Head of caudate nucleus (tissue), 42 donors: ENCODE measurements at regions not wholly inside any gene's neighbourhood (a gene's known extent, or its start where the extent isn't known, plus 50 kb on each side); places are given as distances from the start of the nearest gene placed in this dataset.

Experiments
- DNase-seq, 42 donors: peaks; one replicate each; pipeline versions ENCODE4 v3.0.0 to v3.0.0-alpha.2; 2020 to 2021; ENCODE audit warnings: mixed read lengths in 7 of 42
- intact Hi-C: fragments of 100-400 bp; cut with DNase I; formaldehyde crosslinking; loops from one replicate; pipeline ENCODE4 v1.15.0; 2022

DNA sequence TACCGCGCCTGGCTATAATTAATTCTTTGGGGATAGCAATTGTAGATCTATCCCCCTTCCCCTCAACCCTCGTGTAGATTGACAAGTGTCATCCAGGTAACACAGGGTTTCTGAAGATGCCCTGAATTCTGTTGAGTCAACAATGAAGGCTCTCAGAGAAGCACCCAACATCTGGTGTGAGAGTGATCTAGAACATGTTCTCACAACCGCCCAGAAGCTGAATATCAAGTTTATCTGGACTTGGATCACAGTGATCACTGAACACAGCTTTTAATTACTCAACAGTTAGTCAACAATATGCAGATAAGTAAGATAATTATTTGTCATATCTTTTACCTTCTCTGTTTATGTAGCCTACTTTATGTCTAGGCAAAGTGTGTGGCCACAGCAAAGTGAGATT, 204.2 kb upstream of the RGMB start:
- intact Hi-C loops = no loop called here
- no peak for DNase-seq

DNA sequence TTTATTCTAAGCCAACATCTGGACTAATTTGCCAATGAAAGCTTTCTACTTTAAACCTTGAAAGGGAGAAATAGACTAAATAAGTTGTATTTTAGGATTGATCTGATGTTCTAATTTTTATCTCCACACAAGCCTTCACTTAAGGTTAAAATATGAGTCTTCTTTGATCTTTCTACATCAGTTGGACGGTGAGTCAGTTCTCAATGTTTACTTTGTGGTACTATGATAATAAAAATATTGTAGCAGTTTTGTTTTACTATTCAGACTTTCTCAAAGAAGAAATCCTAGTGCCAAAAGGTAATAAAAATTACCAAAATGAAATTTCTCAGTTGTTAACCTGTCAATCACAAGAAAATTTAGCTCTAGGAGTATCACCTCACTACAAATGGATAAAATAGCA, 203.5 kb upstream of the RGMB start:
- DNase-seq = no peak
- intact Hi-C loops = no loop called here

DNA sequence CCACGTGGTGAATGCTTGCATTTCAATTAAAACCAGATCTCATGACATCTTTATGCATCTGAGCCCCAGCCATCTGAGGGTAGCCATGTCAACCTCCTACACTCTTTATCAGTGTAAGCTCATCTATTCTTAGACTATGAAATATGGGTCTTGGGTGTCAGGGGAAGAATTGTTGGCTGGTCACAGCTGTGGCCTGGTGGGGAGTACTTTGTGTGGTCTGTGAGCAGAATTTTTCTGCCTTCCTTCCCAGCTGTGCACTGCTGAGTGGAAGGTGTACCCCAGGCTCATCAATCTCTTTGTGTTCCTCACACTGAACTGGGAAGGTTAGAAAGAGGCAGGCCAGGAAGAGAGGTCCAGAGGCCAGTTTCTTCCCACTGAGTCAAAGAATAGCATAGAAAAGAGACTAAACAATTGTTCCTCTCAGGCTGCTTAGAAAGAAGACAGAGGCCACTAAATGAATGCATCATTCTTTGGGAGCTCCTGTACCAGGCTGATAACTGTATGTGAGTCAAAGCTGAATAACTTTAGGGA, 202.7 kb upstream of the RGMB start:
- no peak for DNase-seq
- intact Hi-C loops = no loop called here

DNA sequence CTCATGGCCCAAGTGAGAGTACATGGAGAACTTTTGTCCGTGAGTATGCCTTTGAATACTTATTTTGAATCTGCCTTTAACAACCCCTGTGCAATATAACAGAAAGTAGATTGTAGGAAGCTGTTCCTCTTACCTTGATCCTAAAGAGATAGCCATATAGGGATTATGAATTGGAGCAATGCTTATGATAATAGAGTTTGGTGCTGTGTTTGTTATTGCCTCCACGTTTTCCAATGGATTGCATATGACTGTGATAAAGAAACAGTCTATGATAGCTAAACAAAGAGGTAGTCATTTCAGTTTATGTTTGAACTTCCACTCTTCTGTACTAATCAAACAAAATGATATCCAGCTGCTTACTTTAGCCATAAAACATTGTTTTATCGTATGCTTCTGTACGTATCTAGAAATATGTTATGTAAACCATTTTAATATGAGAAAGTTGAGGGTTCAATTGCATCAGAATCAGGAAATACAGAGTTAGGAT, 199.6 kb upstream of the RGMB start:
- no peak for DNase-seq

DNA sequence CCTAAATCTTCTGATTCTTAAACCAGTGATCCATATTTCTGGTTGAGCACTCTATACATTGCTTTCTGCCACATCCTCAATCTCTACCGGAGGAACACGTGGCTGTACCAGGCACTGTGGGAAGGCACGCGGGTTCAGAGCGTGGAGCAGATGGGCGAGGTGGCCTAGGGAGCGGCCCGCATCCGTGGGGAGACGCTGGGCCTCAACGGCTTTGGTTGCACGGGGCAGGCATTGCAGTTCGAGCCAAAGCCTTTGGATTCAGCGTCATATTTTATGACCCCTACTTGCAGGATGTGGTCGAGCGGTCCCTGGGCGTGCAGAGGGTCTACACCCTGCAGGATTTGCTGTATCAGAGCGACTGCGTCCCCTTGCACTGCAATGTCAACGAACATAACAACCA, 197.2 kb upstream of the RGMB start:
- DNase-seq = no peak
- intact Hi-C loops = no loop called here

More for the DNA sequence above, 199.6 kb upstream of the RGMB start:
- intact Hi-C loops = no loop called here

DNA sequence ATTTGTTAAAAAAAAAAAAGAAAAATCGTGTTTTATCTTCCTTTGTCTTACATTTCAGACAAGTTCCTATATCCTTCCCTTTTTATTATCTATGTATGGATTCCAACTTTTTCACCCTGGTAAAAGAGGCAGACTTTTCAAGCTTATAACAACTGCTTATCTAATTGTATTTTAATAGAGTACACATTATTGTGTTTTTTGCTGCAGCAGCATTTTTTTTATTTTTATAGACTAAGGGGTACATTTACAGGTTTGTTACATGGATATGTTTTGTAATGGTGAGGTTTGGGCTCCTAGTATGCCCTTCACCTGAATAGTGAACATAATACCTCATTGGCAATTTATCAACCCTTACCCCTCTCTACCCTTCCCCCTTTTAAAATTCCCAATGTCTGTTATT, 195.0 kb upstream of the RGMB start:
- no peak for DNase-seq
- intact Hi-C loops = no loop called here

DNA sequence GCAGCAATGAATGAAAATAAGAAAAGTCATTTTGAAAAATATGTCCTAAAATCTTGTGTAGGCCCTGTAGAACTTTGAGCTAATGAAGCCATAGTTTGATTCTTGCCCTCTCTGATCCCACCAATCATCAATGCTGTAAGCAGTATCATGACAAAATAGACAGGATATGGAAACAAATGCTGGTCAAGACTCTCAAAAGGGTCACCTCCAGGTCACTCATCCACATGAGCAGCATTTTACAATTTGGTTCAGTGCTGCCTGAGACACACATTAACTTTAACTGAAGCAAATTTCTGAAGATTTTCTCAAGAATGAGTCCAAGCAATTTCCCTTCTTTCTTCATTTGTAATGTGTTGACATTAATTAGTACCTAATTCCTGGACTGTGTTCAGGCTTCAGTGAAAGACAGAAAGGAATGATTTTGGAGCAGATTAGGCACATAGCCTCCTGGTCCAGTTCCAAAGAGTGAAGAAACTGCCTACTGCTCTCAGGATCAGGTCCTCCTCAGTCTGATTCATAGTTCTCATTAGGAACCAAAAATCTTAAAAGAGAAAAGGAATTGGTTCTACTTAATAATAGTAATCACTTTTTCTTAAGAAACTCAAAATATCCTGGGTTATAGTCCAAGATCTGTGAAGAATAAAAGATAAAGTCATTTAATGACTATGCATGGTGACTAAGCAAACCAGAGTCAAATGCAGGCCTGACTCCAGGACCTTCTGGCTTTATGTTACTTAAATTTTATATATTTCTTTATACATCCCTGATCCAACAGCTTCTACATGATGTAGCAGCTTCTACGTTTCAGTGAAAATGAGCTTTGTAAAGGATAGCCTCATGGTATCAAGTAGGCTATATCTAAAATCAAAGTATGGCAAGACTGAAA, 192.1 kb upstream of the RGMB start:
- DNase-seq = peak in 2 of 42 donors; percentile 12 to 45
- intact Hi-C loops = no loop called here

DNA sequence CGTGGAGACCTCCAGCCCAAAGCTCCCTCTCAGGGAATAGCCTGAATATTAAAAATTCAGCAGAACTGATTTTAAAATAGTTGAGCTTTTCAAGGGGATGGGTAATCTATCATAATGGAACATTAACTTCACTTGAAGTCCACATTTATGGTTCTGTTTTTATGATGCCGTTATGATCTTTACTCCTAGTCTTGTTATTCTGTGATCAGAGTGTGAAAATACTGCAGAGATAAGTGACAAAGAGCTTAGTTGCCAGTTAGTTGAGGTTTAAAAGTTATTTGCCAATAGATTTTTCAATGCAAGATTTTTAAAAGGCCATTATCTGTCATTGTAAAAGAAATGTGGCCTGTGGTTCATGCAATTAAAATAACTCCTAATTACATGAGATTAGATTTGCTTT, 189.9 kb upstream of the RGMB start:
- intact Hi-C loops = no loop called here
- no peak for DNase-seq

DNA sequence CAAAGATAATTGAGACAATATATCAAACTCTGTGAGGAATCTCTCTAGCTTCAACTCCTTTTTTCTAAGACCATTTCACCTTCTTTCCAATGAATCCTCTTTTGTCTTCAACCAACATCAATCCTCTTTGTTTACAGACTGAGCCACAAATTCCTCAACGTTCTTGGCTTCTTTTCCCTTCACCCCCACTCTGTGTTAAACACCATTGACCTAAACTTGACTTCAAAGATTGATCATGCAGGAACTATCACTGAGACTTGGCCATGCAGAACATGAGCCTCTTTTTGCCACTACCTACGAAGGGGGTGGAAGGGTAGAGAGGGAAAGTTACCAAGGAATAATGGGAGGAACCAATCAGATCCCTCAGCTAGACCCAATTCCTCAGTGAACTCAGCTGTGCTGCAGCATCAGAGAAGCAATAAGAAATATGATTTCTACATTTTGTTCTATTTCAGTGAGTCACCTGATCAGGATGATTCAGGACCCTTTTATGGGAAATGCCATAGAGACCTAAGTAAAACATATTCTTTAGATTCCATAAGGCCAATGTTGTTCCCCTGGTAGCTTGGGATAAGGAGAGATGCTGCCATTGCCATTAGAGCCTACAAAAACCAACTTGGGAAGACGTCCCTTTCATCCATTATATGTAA, 187.7 kb upstream of the RGMB start:
- DNase-seq = no peak
- intact Hi-C loops = no loop called here

DNA sequence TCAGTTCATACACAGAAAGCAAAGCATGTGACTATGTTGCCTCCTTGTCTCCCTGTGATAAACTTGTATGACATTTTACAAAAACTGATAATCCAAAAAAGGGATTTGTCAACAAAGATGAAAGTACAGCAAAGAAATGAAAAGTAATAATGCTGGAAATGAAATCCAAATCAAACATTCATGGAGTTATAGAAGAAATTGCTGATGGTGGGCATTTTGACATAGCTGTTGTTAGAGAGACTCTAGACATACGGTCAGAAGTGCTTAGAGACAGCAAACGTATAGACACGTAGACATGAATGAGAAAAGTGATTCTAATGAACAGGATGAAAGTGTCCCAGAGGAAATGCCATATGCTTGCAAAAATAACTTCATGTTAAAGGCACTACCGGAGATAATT, 186.9 kb upstream of the RGMB start:
- intact Hi-C loops = no loop called here

DNA sequence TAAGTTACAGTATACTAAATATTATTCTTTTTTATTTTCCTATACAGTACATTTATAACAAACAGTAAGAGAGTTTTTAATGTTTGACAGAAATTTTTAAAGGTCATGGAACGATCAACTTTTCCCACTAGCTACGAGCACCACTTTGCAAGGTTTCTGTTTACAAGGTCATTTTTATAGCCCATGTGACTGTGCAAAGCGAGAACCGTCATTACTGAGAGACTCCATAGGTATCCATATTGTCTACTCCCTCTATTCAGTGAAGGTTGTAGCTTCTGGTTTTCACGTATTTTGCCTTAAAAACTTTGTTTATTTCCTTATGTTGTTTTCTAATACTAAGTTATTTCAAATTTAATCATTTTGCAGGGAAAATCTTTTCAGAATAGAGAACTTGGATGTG, 186.3 kb upstream of the RGMB start:
- intact Hi-C loops = no loop called here
- DNase-seq = no peak

More for the DNA sequence above, 186.9 kb upstream of the RGMB start:
- DNase-seq = no peak

DNA sequence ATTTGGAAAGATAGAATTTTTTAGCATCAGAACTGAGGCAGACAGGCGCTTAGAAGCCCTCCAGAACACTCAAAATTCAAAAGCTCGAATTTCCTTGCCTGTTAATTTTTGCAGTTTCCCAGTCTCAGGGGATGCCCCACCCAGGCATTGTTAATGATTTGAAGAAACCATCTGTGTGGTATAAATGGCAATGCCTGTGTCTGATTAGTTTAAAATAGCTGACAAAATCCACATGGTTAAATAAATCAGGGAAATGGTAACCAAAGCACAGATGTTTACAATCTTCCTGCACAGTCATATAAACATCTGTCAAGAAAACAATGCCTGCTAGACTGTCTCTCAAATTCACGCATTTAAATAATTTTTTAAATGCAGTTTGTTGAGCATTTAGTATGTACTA, 185.2 kb upstream of the RGMB start:
- intact Hi-C loops = no loop called here
- no peak for DNase-seq

DNA sequence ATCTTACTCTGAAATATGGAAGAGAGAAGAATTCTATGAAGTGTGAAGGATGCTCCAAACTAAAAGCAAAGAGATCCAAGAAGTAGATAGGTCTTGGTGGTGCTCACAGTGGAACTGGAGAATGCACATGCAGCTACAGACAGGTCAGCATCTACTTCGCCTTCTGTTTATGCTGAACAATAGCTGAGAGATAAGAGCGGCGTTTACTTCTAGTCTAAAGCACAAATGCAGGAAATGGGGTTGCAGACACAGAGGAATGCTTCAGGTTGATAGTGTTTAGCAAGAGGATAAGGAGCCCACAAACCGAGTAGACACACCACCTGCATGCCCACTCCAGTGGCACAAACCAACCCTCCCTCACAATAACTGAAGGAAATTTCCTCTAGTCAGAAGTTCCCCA, 180.0 kb upstream of the RGMB start:
- intact Hi-C loops = no loop called here
- DNase-seq = no peak

DNA sequence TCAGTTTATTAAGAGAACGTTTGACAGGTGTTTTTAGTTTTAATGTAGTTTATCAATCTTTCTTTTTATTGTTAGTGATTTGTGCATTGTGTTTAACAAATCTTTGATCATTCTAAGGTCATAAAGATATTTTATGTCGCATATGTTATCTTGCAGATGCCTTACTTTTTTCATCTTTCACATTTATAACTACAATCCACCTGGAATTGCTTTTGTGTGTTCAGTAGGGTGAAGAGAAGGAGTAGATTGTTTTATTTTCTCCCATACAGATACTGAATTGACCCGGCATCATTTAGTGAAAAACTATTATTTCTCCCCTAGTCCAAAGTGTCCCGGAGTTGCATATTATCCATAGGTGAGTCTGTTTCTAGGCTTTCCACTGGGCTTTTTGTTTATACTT, 179.4 kb upstream of the RGMB start:
- no peak for DNase-seq
- intact Hi-C loops = no loop called here

DNA sequence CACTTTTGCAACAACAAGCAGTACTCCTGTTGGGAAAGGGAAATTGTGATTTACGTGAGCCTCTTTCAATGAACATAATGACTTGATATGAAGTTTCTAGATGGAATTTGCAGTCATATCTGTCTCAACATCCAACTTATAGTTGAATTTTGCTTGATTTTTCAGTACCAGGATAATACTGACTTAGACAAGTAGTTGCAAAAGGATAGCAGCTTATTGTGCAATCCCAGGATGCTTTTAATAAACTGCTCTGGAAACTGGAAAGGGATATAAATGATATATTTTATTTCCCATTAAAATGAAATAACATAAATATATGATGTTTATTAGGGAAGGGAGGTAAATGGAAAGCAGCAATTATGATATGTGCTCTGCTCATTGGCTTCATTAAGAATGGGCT, 174.4 kb upstream of the RGMB start:
- DNase-seq = no peak
- intact Hi-C loops = no loop called here

DNA sequence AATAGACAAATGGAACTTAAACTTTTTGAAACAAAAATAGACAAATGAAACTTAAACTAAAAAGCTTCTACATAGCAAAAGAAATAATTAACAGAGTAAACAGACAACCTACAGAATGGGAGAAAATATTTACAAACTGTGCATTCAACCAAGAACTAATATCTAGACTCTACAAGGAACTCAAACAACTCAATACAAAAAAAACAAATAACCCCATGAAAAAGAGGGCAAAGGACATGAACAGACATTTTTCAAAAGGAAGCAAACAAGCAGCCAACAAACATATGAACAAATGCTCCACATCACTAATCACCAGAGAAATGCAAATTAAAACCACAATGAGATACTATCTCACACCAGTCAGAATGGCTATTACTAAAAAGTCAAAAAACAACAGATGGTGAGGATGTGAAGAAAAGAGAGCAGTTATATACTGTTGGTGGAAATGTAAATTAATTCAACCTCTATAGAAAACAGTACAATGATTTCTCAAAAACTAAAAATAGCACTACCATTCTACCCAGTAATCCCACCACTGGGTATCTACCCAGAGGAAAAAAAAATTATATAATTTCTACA, 170.8 kb upstream of the RGMB start:
- DNase-seq = no peak
- intact Hi-C loops = no loop called here

DNA sequence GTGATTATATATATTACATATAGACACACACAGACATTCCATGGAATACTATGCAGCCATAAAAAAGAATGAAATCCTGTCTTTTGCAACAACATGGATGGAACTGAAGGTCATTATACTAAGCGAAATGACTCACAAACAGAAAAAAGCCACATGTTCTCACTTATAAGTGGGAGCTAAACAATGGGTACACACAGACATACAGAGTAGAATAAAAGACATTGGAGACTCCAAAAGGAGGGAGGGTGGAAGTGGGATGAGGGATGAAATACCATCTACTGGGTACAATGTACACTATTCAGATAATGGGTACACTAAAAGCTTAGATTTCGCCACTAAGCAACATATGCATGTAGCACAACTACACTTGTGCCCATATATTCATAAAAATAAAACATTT, 170.0 kb upstream of the RGMB start:
- intact Hi-C loops = no loop called here
- DNase-seq = no peak

DNA sequence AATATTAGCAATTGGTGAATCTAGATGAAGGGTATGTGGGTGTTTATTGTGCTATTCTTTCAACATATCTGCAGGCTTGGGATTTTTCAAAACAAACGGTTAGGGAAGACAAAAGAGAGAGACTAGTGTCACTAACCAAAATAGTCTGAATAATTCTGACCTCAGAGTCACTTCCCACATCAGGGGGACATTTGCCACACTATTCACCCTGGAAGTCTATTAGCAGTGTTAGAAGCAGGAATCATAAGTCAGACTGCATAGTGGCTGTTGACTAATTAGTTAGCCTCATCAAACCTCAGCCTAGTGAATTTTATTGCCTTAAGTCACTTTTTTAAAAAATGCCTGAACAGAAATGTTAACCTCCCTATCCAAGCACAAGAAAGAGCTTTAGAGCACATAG, 169.2 kb upstream of the RGMB start:
- no peak for DNase-seq
- intact Hi-C loops = no loop called here

DNA sequence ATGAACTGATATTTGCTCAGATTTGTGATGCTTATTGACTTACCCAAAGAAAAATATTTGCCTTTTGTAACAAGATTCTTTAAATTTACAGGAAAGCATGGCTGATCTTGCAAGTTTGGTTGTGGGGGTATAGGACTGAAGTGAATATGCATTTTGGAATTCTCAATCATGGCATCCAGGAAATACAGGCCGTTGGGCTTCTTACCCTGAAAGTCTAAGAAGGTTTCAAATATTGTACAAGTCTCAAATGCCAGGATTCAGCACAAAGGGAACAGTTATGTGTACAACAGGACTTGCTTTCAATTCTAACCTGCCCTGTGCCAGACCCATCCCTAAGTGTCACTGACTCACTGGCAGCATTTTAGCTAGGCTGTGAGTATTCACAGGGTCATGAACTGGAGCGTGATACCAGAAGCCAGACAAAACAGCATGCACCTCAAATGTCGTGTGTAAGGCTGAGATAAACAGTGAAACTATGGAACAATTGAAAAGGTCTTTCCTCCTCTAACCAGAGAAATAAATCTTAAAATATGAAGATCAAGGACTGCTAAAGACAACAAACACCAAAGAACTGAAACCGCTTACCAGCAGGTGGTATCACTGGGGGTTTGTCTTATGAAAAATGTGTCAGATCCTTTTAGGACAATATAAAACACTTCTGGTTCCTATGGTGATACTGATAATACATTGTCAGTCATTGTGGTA, 168.6 kb upstream of the RGMB start:
- DNase-seq = no peak
- intact Hi-C loops = no loop called here

DNA sequence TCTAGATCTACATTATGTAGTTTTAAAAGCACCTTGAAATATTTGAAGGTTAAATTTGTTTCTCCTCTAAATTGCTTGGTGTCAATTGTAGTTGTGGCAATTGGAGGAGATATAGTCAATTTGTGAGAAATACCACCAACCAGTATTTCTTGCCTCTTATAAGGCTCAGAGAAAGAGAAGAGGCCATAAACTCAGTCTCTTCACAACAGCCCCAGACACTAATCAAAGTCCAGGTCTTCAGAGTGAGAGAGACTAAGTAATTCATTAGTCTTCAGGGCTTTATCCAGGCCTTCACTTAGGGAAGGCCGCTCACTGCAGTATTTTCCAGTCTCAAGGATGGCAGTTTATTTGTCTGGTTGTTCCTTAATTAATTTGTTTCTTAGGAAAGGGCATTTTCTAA, 168.0 kb upstream of the RGMB start:
- intact Hi-C loops = no loop called here
- no peak for DNase-seq
